IMR-90 (cell line): ENCODE measurements at regions not wholly inside any gene's neighbourhood (a gene's known extent, or its start where the extent isn't known, plus 50 kb on each side); places are given as distances from the start of the nearest gene placed in this dataset.

Experiments
- CTCF ChIP-seq: conservative IDR thresholded peaks from 2 replicates; pipeline ENCODE4 v1.5.1; 2012; ENCODE audit warnings: mild to moderate bottlenecking, low read depth, low read length, improper control_type of control experiment
- RFX5 ChIP-seq: IDR thresholded peaks from 2 replicates; pipeline ENCODE4 v1.8.0; 2012; ENCODE audit warnings: low read depth, mild to moderate bottlenecking, low read length, moderate library complexity

- TF ChIP-seq CTCF (no peak), RFX5 (no peak)
Observed at GRCh38 chr4:35872273-35872672, 372.0 kb downstream of the ARAP2 start.
